Kidney (tissue), 13 donors: ENCODE measurements at regions not wholly inside any gene's neighbourhood (a gene's known extent, or its start where the extent isn't known, plus 50 kb on each side); places are given as distances from the start of the nearest gene placed in this dataset.

ENCODE experiments used
- DNase-seq, 5 donors: peaks; one replicate each; pipeline ENCODE4 v3.0.0-alpha.2; 2013 to 2020
- FAIRE-seq: peaks from 2 replicates; lab custom pipeline; 2012; peaks lifted over from hg19 to GRCh38; lab: Jason Lieb, UNC
- H3K27ac ChIP-seq, 2 donors: one replicate each; pipeline ENCODE4 v1.7.0; 2013; ENCODE audit warnings: low read depth in 2 of 2, low read length in 2 of 2, inconsistent platforms in 1 of 2
- H3K27me3 ChIP-seq: one replicate; pipeline ENCODE4 v1.7.1; 2013; ENCODE audit warnings: low read length, inconsistent platforms; ENCODE audit not compliant: control insufficient read depth, insufficient read depth
- H3K36me3 ChIP-seq, 3 donors: one replicate each; pipeline versions ENCODE4 v1.7.0 to v1.7.1; 2013; ENCODE audit warnings: low read length in 3 of 3, control low read depth in 1 of 3, inconsistent platforms in 1 of 3; ENCODE audit not compliant: insufficient read depth in 3 of 3, control insufficient read depth in 2 of 3
- H3K4me1 ChIP-seq, 3 donors: one replicate each; pipeline versions ENCODE4 v1.7.0 to v1.7.1; 2013; ENCODE audit warnings: low read length in 3 of 3, inconsistent platforms in 1 of 3, low read depth in 1 of 3; ENCODE audit not compliant: control insufficient read depth in 2 of 3, insufficient read depth in 2 of 3
- H3K4me3 ChIP-seq, 3 donors: one replicate each; pipeline versions ENCODE4 v1.7.0 to v1.8.1; 2013; ENCODE audit warnings: low read length in 3 of 3, control low read depth in 1 of 3, inconsistent platforms in 1 of 3
- H3K9ac ChIP-seq, 3 donors: one replicate each; pipeline versions ENCODE4 v1.7.0 to v1.7.1; 2013; ENCODE audit warnings: low read length in 3 of 3, control low read depth in 1 of 3, inconsistent platforms in 1 of 3
- H3K9me3 ChIP-seq, 3 donors: one replicate each; pipeline versions ENCODE4 v1.7.0 to v1.7.1; 2013; ENCODE audit warnings: low read length in 3 of 3, control low read depth in 1 of 3, inconsistent platforms in 1 of 3; ENCODE audit not compliant: control insufficient read depth in 2 of 3, insufficient read depth in 1 of 3
- intact Hi-C: fragments of 100-400 bp; cut with DNase I; formaldehyde crosslinking; loops from one replicate; pipeline ENCODE4 v1.11.1; 2022
- TF ChIP-seq, protein P1 (sequence below): IDR thresholded peaks from 3 replicates; pipeline ENCODE4 v1.5.1; 2012; ENCODE audit warnings: mild to moderate bottlenecking, moderate library complexity, borderline replicate concordance; ENCODE audit not compliant: insufficient read depth; ENCODE audit errors: extremely low read depth
- donor health status: control.
- donor health status: control.
- donor health status: control.
- donor health status: control.
- donor health status: control.
- donor health status: DM: yes; HTN: yes; CAD: no.
- donor health status: Normal renal cell carcinoma (clear cell type).

DNA sequence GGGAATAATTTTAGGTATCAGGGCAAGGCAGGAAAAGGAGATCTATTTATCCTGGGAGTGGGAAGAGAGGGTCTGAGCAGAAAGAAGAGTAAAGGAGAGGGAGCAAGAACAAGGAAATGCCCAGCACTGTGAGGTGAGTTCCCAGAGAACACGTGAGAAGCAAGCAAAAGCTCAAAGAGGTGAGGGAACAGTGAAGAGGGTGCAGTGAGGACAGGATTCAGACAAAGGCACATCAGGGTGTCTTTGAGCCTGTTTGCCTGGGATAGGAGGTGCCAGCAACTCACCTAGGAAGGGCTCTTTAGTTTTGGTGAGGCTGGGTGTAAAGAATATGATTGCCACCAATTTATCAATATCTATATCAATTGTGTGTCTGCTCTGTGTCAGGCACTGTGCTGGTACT lies 88.9 kb upstream of the NRXN3 start:
- FAIRE-seq (no peak), DNase-seq (no peak)
- no peak overlapping the region for H3K27ac ChIP-seq
- no peak overlapping the region for H3K9ac ChIP-seq
- H3K27me3 ChIP-seq = no peaks in the 10 kb centered on the region
- no peak overlapping the region for H3K4me3 ChIP-seq
- no peaks in the 10 kb centered on the region for H3K4me1 ChIP-seq
- intact Hi-C loops = no loop called here
- TF ChIP-seq, protein P1, sequence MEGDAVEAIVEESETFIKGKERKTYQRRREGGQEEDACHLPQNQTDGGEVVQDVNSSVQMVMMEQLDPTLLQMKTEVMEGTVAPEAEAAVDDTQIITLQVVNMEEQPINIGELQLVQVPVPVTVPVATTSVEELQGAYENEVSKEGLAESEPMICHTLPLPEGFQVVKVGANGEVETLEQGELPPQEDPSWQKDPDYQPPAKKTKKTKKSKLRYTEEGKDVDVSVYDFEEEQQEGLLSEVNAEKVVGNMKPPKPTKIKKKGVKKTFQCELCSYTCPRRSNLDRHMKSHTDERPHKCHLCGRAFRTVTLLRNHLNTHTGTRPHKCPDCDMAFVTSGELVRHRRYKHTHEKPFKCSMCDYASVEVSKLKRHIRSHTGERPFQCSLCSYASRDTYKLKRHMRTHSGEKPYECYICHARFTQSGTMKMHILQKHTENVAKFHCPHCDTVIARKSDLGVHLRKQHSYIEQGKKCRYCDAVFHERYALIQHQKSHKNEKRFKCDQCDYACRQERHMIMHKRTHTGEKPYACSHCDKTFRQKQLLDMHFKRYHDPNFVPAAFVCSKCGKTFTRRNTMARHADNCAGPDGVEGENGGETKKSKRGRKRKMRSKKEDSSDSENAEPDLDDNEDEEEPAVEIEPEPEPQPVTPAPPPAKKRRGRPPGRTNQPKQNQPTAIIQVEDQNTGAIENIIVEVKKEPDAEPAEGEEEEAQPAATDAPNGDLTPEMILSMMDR = no peak
- no peaks in the 10 kb centered on the region for H3K9me3 ChIP-seq
- no peaks in the 10 kb centered on the region for H3K36me3 ChIP-seq

DNA sequence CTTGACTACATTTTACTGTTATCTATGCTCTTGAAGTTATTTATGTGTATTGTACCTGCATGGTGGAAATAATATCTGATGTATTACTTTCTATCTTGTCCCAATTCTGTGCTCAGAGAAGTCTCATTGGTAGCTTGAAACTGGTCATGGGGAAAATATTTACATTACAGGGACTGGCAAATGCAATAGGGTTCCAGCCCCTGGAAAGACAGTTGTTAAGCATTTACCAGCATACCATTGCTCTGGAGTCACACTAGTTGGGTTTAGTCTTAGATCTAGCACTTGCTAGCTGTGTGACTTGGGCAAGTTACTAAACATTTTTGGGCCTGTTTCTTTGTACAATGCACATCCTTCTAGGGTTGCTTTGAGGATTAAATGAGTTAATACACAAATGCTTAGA lies 86.3 kb upstream of the NRXN3 start:
- DNase-seq (no peak), FAIRE-seq (no peak)
- intact Hi-C loops = no loop called here

DNA sequence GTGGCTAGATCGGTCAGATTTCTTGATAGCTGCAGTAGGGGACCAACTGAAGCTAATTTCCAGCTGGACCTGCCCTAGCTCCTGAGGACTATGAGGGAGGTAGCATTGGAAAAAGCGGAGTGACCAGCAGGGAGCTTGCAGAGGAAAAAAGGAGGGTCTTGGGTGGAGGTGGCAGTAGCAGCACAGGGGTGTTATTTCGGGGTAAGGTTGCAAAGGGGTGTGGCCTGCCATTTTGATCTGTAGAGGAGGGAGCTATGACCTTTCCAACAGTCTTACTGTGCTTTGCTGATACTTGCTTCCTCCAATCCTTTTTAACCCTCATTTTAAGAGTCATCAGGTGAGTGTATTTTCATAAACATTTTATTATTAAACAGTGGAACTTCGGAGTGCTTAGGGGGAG lies 83.8 kb upstream of the NRXN3 start:
- no peak overlapping the region for H3K9ac ChIP-seq
- DNase-seq (no peak), FAIRE-seq (no peak)
- TF ChIP-seq, protein P1 = no peak
- no peak overlapping the region for H3K27ac ChIP-seq
- H3K36me3 ChIP-seq = no peaks in the 10 kb centered on the region
- H3K9me3 ChIP-seq = no peaks in the 10 kb centered on the region
- intact Hi-C loops = no loop called here
- H3K4me1 ChIP-seq = no peaks in the 10 kb centered on the region
- no peaks in the 10 kb centered on the region for H3K27me3 ChIP-seq
- H3K4me3 ChIP-seq = no peak overlapping the region

More for the DNA sequence above, 86.3 kb upstream of the NRXN3 start:
- no peaks in the 10 kb centered on the region for H3K4me1 ChIP-seq
- no peaks in the 10 kb centered on the region for H3K36me3 ChIP-seq
- TF ChIP-seq, protein P1 = no peak
- H3K4me3 ChIP-seq = no peak overlapping the region
- H3K27me3 ChIP-seq = no peaks in the 10 kb centered on the region
- no peak overlapping the region for H3K27ac ChIP-seq
- H3K9me3 ChIP-seq = no peaks in the 10 kb centered on the region
- no peak overlapping the region for H3K9ac ChIP-seq

DNA sequence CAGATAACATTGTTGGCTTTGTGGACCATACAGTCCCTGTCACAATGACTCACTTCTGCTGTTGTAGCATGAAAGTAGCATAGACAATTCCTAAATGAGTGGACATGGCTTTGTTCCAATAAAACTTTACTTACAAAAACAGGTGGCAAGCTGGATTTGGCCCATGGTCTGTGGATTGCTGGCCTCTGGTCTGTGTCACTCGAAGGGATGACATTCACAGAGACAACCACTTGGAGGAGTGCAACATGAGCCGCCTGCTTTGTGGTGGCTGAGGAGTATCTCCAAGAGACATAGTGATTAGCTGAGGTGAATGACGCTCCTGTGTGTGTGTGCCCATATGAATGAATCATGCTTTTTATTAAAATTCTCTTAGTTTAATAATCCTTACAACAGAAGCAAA lies 81.3 kb upstream of the NRXN3 start:
- Histone ChIP-seq H3K4me1 (no peaks in the 10 kb centered on the region), H3K27me3 (no peaks in the 10 kb centered on the region), H3K9ac (no peak overlapping the region), H3K9me3 (no peaks in the 10 kb centered on the region), H3K36me3 (no peaks in the 10 kb centered on the region), H3K4me3 (no peak overlapping the region), H3K27ac (no peak overlapping the region)
- intact Hi-C loops = no loop called here
- FAIRE-seq (no peak), DNase-seq (no peak)
- TF ChIP-seq, protein P1 = no peak
